D721Med (cell line): ENCODE measurements at regions not wholly inside any gene's neighbourhood (a gene's known extent, or its start where the extent isn't known, plus 50 kb on each side); places are given as distances from the start of the nearest gene placed in this dataset.
A peak's percentile ranks its signal among the peaks of the same experiment; 100 is the strongest.

Experiments
- DNase-seq: peaks from one replicate; pipeline ENCODE4 v3.0.0; 2011; ENCODE audit warnings: low spot score; ENCODE audit not compliant: insufficient read length
- FAIRE-seq: peaks from 2 replicates; lab custom pipeline; 2011; peaks lifted over from hg19 to GRCh38; lab: Jason Lieb, UNC
- TF ChIP-seq, protein P1 (sequence below): IDR thresholded peaks from 2 replicates; pipeline ENCODE4 v1.5.1; 2012; ENCODE audit warnings: mild to moderate bottlenecking, control low read depth; ENCODE audit not compliant: insufficient read depth; ENCODE audit errors: missing control alignments

- TF ChIP-seq, protein P1, sequence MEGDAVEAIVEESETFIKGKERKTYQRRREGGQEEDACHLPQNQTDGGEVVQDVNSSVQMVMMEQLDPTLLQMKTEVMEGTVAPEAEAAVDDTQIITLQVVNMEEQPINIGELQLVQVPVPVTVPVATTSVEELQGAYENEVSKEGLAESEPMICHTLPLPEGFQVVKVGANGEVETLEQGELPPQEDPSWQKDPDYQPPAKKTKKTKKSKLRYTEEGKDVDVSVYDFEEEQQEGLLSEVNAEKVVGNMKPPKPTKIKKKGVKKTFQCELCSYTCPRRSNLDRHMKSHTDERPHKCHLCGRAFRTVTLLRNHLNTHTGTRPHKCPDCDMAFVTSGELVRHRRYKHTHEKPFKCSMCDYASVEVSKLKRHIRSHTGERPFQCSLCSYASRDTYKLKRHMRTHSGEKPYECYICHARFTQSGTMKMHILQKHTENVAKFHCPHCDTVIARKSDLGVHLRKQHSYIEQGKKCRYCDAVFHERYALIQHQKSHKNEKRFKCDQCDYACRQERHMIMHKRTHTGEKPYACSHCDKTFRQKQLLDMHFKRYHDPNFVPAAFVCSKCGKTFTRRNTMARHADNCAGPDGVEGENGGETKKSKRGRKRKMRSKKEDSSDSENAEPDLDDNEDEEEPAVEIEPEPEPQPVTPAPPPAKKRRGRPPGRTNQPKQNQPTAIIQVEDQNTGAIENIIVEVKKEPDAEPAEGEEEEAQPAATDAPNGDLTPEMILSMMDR, result no peak
- FAIRE-seq (no peak), DNase-seq (no peak)
These were observed 896.8 kb downstream of the CDH11 start for GRCh38 chr16:64225036-64225435.

DNA sequence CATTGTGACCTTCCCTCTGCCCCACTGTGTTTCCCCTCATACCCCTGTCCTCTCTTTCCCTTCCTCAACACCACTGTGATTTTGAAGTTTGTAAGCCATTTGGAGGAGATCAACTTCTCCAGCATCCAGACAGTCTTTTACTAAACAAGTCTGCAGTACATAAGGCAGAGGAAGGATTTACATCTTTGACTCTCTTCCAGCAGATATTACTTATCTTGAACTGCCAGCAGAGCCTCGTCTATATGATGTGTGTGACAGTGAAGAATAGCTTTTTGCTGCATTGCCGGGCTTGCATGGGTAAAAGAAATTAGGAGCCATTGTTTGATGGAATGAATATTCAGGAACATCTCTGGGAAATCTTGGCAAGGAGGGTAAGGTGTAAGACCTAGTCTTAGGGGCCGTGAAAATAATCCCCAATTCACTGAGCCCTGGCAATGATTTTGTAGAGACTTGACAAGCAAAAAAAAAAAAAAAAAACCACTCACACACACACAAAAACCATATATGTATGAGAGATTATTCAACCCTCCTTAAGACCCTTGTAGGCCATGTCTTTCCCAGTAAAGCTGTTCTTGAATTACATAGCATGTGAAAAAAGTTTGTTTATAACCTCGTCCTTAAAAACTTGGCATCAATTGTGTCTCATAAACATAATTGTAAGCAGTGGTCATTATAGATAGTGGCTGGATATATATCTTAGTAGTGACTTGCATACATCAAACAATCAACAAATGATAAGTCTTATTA lies 903.9 kb downstream of the CDH11 start:
- TF ChIP-seq, protein P1, result no peak
- FAIRE-seq (no peak), DNase-seq (no peak)

DNA sequence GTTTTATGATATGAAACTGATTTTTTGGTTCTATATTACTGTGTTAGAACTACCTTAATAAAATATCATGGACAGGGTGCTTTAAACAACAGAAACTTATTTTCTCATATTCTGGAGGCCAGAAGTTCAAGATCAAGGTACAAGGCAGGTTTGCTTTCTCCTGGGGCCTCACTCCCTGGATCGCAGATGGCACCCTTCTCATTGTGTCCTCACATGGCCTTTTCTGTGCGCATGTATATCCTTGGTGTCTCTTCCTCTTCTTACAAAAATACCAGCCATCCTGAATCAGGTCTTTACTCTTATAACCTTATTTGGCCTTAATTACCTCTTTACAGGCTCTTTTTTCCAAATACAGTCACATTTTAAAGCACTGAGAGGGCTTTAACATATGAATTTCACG lies 906.1 kb downstream of the CDH11 start:
- TF ChIP-seq, protein P1, result no peak
- FAIRE-seq (no peak), DNase-seq (no peak)

DNA sequence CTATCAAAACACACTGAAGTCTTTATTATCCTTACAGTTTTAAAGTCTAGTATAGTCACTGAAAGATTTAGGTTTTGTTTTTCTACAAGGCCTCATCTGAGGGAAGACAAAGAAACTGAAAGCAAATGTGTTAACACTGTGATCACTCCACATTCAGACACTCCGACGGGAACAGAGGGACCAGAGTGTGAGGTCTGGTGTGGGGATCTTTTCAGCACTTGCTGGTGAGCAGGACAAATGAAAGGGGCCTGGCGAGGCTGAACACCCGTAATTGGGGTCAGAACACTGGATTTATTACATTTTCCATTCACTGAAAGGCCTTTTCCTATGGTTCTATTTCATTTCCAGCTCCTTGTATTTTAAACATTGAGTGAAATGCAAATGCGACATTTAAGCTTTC lies 910.5 kb downstream of the CDH11 start:
- FAIRE-seq (no peak), DNase-seq (no peak)
- TF ChIP-seq, protein P1, result no peak

GRCh38 chr16:64206862-64207261 lies 915.0 kb downstream of the CDH11 start:
- FAIRE-seq (no peak), DNase-seq (peak; percentile 10)
- TF ChIP-seq, protein P1, result no peak

- no peak for DNase-seq
- TF ChIP-seq, protein P1, result no peak
- FAIRE-seq, result no peak
These were observed 918.7 kb downstream of the CDH11 start for GRCh38 chr16:64203126-64203525.

DNA sequence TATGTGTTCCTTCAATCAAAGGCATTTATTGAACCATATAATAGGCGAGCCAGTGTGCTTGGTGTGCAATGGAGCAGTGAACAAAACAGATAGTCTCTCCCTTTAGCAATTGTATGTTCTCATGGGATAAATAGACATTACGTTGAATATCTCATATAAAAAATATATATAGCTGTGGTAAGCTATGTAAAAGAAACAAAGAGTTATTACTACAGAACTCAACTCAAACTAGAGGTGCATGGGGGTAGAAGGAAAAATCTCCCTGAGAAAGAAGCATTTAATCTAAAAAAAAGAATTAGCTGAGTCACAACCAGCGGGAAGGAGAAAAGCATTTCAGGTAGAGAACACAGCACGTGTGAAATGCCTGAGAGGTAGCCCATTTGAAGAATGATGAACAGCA lies 919.3 kb downstream of the CDH11 start:
- DNase-seq (no peak), FAIRE-seq (no peak)
- TF ChIP-seq, protein P1, result no peak
